ENCODE measurements at regions not wholly inside any gene's neighbourhood (a gene's known extent, or its start where the extent isn't known, plus 50 kb on each side); places are given as distances from the start of the nearest gene placed in this dataset.

GRCh38 chr11:128089962-128090361, 497.4 kb downstream of the ETS1 start:
- no peak for DNase-seq (ENCODE audit: low spot score)

DNA sequence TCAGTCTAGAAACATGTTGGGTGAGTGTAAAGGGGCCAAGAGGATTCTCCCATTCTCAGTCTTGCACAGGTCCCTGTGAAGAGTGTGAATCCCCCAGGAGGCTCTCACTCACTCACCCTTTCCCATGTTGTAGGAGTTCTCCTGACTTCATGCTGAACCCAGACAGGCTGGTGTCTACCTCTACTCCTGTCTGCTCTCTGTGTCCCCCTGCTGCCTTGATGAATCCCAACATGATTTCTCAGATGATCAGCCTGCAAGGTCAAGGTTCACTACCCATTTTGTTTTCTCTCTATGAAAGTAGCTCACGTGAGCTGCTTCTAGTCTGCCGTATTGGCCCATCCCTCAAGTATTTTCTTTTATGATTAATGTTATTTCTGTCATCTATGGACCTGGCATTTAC, 500.6 kb downstream of the ETS1 start:
- DNase-seq (ENCODE audit: low spot score): no peak

- DNase-seq (ENCODE audit: low spot score): no peak
These were observed 502.1 kb downstream of the ETS1 start for GRCh38 chr11:128085276-128085675.

GRCh38 chr11:128082574-128082973, 504.8 kb downstream of the ETS1 start:
- no peak for DNase-seq (ENCODE audit: low spot score)

DNA sequence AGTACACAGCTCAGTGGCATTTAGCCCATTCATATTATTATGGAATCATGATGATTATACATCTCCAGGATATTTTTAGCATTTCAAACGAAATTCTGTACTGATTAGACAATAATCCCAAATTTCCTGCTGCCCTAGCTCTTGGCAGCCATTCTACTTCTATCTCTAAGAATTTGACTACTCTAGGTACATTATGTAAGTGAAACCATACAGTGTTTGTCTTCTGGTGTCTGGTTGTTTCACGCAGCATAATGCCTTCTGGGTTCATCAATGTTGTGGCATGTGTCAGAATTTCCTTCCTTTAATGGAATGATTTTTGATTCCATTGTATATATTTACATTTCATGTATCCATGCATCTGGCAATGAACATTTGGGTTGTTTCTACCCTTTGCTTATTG, 517.7 kb downstream of the ETS1 start:
- DNase-seq (ENCODE audit: low spot score): no peak

GRCh38 chr11:128067780-128068179, 519.6 kb downstream of the ETS1 start:
- no peak for DNase-seq (ENCODE audit: low spot score)

DNA sequence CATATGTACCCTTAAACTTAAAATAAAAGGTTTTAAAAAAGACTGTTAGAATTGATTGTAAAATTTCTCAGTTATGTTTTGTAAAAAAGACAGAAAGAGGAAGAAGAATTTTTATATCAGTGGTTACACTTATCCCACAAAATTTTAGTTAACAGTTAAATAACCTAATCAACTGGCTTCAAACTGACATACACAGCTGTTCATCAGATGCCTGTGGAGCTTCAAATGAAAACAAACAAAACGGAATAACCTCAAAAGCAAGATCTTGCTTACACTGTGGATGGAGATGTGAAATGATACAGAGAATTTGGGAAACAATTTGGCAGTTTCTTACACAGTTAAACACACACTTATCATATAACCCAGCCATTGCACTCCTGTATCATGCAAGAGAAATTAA, 521.0 kb downstream of the ETS1 start:
- DNase-seq (ENCODE audit: low spot score): no peak

DNA sequence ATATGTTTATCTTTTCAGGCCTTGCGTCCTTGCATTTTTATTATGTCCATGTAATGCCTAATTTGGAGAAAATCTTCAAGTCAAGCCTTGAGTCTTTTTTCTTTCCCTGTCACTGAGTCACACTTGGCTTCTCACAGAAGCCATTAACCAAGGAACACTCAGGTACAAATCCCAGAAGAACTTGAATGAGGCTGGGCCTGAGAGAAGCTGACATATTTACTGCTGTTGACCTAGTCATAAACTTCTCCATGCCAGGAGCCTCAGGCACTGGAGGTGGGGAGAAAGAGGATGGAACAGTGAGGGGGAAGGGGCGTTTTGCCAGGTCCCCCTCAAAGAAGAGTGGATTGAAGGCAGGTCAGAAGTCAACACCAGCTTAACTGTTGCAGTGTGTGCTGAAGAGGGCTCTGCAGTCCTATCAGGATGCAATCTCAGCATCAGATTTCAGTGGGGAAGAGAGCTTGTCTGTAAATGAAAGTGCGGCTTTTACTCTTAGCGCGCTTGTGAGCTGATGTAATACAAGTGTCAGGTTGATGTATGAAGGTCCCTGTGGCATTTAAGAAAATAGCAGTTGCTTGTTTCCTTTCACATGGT, 526.0 kb downstream of the ETS1 start:
- DNase-seq (ENCODE audit: low spot score): no peak

DNA sequence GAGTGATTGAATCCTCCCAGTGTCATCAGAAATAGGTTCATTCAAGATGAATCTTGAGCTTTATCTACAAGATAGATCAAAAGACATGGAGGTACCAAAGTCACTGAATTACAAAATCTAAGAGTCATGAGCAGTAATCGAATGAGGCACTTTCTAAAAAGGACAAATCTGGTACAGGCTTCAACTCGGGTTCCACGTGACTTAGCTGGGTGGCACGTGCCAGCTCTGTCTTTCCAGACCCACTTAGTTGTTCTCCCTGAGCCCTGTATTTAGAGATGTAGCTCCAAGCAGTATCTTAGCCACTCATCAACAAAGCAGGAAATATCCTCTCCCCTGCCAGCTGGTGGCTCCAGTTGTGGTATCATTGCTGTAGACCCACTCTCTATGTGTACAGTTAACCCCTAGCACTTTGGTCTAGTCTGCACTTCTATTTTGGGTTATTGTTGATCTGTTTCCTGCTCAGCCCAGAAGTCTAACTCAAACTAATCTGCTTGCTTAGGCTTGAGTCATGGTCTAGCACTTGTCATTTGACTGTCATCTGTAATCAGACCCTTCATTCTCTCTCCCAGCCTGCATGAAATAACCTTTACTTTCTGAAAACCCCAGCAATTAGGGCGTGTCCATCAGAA, 528.7 kb downstream of the ETS1 start:
- DNase-seq (ENCODE audit: low spot score): peak; percentile 0

- no peak for DNase-seq (ENCODE audit: low spot score)
These were observed 529.5 kb downstream of the ETS1 start for GRCh38 chr11:128057786-128058395.

DNA sequence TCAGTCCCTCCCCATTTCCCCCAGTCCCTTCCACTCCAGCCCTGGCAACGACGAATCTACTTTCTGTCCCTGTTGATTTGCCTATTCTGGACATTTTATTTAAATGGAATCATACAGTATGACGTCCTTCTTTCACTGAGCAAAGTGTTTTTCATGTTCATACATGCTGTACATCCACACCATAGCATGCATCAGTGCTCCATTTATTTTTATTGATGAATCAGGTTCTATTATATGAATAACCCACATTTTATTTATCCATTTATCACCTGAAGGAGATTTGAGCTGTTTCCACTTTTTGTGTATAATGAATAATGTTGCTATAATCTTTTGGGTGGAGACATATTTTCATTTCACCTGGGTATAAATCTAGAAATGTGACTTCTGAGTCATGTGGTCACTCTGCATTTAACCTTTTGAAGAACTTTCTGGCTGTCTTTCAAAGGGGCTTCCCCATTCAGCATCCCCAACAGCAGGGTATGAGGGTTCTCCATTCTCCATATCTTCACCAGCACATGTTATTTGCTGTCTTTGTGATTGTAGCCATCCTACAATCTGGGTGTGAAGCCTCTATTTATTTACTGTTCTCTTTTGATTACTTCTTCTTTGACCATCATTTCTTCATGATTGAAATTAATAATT, 531.7 kb downstream of the ETS1 start:
- DNase-seq (ENCODE audit: low spot score): no peak

GRCh38 chr11:128053981-128054931, 533.1 kb downstream of the ETS1 start:
- no peak for DNase-seq (ENCODE audit: low spot score)

DNA sequence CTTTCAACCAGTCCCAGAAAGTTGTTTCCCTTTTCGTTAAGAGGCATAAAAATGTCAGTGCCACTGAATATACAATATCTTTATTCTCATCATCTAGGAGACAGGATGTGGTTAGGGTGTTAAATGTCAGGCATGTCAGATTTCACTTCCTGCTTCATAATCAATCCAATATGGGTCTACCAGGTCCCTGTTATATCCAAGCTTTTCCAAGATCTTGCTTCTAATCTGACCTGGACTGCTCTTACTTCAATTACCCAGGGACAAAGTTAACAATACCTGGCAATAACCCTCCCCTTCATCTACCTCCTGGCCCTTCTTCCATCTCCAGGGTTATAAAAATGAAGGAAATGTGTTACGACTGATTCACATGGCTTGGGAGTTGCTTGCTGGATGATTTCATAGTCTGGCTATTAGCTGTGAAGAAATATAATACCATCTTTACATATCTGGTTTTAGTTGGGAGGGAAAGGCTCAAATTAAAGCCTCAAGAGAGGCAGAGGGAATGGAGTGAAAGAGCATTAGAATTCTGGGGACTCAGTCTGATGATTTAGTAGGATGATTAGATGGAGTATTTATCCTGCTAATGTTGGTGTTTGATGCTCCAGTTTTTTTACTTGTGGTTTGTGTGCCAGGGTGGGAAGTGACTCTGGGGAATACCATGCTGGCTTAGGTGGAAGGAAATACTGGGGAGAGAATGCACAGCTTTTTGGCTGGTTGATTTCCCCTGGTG, 534.3 kb downstream of the ETS1 start:
- no peak for DNase-seq (ENCODE audit: low spot score)

DNA sequence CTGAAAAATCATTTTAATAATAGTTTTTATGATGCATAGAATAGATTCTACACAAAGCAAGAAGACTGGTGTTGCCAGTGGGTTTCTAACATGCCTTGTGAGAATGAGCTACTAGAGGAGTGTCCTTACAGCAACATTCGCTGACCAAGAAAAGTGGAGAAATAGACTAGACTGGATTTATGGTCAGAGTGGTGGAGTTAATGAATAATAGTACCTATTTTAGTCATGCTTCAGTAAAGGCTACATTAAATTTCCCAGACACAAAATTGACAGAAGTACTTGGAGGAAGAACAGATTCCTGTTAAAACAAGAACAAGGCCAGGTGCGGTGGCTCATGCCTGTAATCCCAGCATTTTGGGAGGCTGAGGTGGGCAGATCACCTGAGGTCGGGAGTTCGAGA, 539.2 kb downstream of the ETS1 start:
- DNase-seq (ENCODE audit: low spot score): no peak

DNA sequence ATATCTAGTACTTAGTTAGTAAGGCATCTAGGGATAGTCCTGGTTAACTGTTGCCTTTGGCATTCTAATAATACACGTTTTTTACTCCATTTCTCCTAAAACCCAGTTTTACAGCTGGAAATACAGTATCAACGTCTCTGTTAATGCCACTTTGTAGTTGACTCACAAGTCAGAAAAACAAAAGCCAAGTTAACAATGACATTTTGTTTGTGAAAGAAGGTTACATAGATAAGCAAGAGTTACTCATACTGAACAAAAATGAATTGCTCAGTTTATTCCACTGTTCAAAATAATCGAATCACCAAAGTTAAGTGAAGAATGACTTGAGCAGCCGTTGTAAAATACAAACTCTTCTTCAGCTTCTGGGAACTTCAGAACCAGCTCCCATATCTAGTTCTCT, 540.3 kb downstream of the ETS1 start:
- no peak for DNase-seq (ENCODE audit: low spot score)

DNA sequence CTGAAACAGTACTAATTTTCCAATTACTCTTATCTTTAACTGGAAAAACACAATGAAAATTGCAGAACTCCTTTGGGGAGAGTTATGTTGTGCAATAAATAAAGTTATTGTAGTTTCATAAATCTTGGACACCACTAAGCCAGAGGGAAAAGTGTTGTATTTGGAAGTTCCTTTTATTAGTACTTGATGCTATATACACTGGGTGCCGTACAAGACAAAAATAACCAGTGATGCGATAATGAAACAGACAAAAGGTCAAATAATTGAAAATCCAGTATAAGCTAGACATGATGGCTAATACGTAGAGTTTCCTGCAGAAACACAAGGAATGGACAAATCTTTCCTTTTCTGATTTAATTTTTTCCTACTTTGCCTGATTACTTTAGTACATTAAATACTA, 541.1 kb downstream of the ETS1 start:
- no peak for DNase-seq (ENCODE audit: low spot score)

DNA sequence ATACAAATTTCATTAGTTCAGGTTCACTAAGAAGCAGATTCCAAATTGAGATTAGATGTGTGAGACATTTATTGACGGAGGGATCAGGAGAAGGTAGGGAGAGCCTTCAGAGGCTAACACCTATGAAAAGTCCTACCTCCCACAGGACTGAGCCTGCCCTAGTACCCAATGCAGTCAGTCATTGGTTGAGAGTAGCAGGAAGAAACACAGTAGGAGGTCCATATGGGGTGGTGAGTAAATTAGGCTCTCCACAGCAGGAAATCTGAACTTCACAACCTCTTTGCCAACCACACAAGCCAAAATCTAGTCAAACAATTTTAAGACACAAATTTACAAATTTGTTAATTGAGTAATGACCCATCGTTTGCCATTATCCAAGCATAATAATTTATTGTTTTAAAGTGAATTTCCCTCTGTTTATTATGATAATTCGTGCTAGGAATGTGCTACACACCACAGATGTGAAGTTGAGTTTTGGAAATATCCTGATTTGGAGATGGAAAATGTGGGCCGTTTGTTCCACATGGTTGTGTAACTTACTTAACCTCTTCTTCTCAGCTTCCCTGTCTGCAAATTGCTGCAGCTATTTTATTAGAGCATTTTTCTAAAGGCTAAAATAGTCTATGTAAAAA, 542.1 kb downstream of the ETS1 start:
- no peak for DNase-seq (ENCODE audit: low spot score)

DNA sequence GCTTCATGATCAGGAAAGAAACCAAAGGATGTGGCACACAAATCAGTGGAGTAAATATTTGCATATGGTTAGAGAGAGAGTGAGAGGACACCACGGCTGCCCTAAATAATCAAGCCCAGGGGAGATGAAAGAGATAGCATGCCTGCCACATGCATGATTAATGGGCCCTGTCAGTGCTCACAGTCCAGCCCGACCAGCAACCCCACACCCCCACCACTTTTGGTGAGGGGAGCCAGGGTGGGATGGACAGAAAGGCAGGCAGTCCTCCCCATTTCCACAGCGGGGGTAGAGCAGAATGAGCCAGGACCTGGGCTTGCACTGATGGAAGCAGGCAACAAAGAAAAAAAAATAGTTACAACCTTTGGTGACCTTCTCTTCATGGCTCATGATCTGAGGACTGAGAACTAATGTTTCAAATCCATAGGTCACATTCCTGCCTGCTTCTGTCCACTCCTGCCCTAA, 545.0 kb downstream of the ETS1 start:
- no peak for DNase-seq (ENCODE audit: low spot score)

DNA sequence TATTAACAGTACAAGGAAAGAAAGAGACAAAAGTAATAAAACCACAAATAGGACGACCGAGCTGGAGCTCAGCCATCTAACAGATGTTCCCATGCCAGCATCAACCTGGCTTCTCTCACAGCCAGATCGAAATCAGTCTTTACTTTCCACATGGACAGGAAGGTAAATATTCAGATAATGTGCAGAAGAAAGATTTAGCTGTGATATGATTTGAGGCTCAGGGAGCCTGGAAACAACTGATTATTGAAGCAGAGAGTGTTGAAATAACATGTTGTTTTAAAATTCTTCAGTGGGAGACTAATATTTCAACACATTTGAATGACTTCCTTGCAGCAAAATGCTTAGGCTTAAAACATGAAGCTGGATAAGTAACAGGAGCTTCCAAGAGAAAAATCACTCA, 546.8 kb downstream of the ETS1 start:
- DNase-seq (ENCODE audit: low spot score): no peak

DNA sequence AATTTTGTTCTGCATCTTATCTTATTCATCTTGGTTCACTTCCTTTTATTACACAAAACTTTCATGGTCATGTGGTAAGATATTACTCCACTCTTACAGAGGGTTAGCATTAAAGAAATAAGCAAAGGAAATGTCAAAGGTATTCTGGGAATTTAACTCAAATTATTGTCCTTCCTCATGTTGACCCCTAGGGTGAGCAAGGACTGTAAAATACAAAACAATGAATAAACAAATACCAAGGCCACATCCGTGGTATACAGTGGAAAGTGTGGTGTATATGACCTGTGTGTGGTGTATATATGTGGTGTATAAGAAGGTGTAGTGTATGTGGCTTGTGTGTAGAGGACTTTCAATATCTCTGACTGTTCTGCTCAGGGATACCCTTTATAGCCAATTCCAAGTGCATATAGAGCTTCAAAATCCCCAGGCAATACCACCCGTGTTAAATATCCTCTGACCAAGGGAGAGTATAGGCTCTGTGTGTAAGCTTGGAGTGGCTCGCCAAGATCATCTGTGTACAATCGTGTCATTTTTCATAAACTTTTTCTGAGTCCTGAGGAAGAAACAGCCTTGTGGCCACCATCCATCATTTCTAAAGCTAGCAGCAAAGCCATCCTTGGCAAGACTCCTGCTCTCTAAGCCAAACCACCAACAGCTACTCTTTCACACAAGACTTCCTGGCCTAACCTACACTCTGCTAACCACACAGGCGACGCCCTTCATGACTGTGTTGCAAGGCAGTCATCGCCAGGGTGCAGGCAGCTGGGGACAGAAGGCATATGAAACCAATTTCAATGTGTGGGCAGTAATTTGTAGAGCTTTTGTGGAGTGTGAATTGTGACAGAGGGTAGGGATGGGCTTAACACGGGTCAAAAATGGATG, 548.0 kb downstream of the ETS1 start:
- no peak for DNase-seq (ENCODE audit: low spot score)

Measured in RKO (cell line).